ENCODE measurements at regions not wholly inside any gene's neighbourhood (a gene's known extent, or its start where the extent isn't known, plus 50 kb on each side); places are given as distances from the start of the nearest gene placed in this dataset.

- peak overlapping the region; percentile 61 for H2AK5ac ChIP-seq (ENCODE audit: low read depth, low read length)
- H4K8ac ChIP-seq (ENCODE audit: low read depth in 2 of 2, low read length in 2 of 2), result peak overlapping the region in 1 of 2 experiments; percentile 16; a peak in 1 of 4 replicates
- dilution Hi-C loops (cut with HindIII; ENCODE audit: low sequenced_read_pairs, unreplicated experiment) (no loop called here), intact Hi-C loops (cut with micrococcal nuclease) (no loop called here), in situ Hi-C loops (cut with MboI; ENCODE audit: low sequenced_read_pairs) (no loop called here)
- no peak overlapping the region for H2BK5ac ChIP-seq (ENCODE audit: low read depth, low read length, poor library complexity, severe bottlenecking)
- H3K18ac ChIP-seq (ENCODE audit: low read depth, low read length), result no peak overlapping the region
- H3K9me3 ChIP-seq (ENCODE audit: control insufficient read depth, insufficient read depth, low read length), result no peaks in the 10 kb centered on the region
- ATAC-seq (ENCODE audit: low read depth), result peak; percentile 75
- H3K9ac ChIP-seq (ENCODE audit: low read depth, low read length), result no peak overlapping the region
- no peaks in the 10 kb centered on the region for H3K36me3 ChIP-seq (ENCODE audit: control insufficient read depth, insufficient read depth, low read length)
- no peak overlapping the region; the same call in 1 of the 2 replicates for H4K91ac ChIP-seq (ENCODE audit: insufficient read depth, low read depth, low read length)
- no peaks in the 10 kb centered on the region for H3K79me1 ChIP-seq (ENCODE audit: low read depth in 1 of 2, low read length in 2 of 2)
- H3K4ac ChIP-seq (ENCODE audit: low read depth, low read length), result peak overlapping the region; percentile 67
- peak overlapping the region; percentile 73 for H2BK120ac ChIP-seq (ENCODE audit: low read depth, low read length)
- H3K4me3 ChIP-seq (ENCODE audit: insufficient read depth, low read depth, low read length), result no peak overlapping the region
- peaks cover 9% of the 10 kb centered on the region for H3K4me1 ChIP-seq (ENCODE audit: control insufficient read depth, insufficient read depth, low read length)
- peaks cover 5% of the 10 kb centered on the region; the same call in 1 of the 2 replicates for H3K9me1 ChIP-seq (ENCODE audit: insufficient read depth, low read length)
- no peak overlapping the region for H3K4me2 ChIP-seq (ENCODE audit: low read depth, low read length)
- peak overlapping the region; percentile 3; the same call in 1 of the 2 replicates for H4K5ac ChIP-seq (ENCODE audit: low read depth, low read length)
- H2AFZ ChIP-seq (replicated peaks; ENCODE audit: low read length, poor library complexity), result peak overlapping the region; percentile 3
- TF ChIP-seq CTCF (conservative IDR thresholded peaks at IDR 0.05; ENCODE audit: low read depth, low read length), result 0 out of 2 replicates have a peak, but pooled peaks have one; percentile 10
- TF ChIP-seq FOS (IDR thresholded peaks at IDR 0.05; ENCODE audit: low read depth, low read length), result peak; percentile 28; the same call in 1 of the 2 replicates
- TF ChIP-seq RAD21 (IDR thresholded peaks at IDR 0.05; ENCODE audit: low read length), result 0 out of 2 replicates have a peak, but pooled peaks have one; percentile 9
- no peak for TF ChIP-seq USF2 (IDR thresholded peaks at IDR 0.05; ENCODE audit: low read depth, low read length)
- no peak for TF ChIP-seq RCOR1 (IDR thresholded peaks at IDR 0.05; ENCODE audit: insufficient replicate concordance, low read length)
- BruUV-seq (replicated peaks), result no TSS peak
- ChIA-PET POLR2A (ENCODE audit: unreplicated experiment) (no interaction called here), CTCF (interaction anchor here (0.6 to 1.2 kb wide), 4 partner anchors 12 to 392 kb away, joined by 3 to 4 read pairs (median 3); no protein-coding TSS in a partner anchor)
- 0 out of 3 replicates have a peak overlapping the region, but pooled peaks have one; percentile 20 for H2BK15ac ChIP-seq (ENCODE audit: low read depth, low read length)
- 60% methylated on average over 1 of the region's 6 CpGs; no CpG with 5 or more reads in 1 of the 2 experiments for WGBS, 2 experiments (ENCODE audit: extremely low coverage in 2 of 2, insufficient read length in 1 of 2)
- no peak overlapping the region for H2AK9ac ChIP-seq (replicated peaks; ENCODE audit: low read depth, low read length, poor library complexity)
- H2BK20ac ChIP-seq (ENCODE audit: low read depth, low read length), result peak overlapping the region; percentile 85
- H3K27ac ChIP-seq (ENCODE audit: insufficient read depth, low read length), result no peak overlapping the region
- H3K23ac ChIP-seq (ENCODE audit: low read depth, low read length), result no peak overlapping the region
- DNase-seq, result peak; percentile 75
- H3K56ac ChIP-seq (ENCODE audit: extremely low read depth, insufficient read depth, low read length), result no peak overlapping the region
- no peaks in the 10 kb centered on the region for H4K20me1 ChIP-seq (ENCODE audit: insufficient read depth, low read length)
- no peaks in the 10 kb centered on the region for H3K27me3 ChIP-seq (ENCODE audit: control insufficient read depth, insufficient read depth, low read length)
- peak overlapping the region; percentile 58; the same call in 1 of the 2 replicates for H3K14ac ChIP-seq (replicated peaks; ENCODE audit: low read depth, low read length)
Observed at GRCh38 chr16:51524555-51525373, 373.7 kb upstream of the SALL1 start.

Data from IMR-90 (cell line).